ENCODE measurements at regions not wholly inside any gene's neighbourhood (a gene's known extent, or its start where the extent isn't known, plus 50 kb on each side); places are given as distances from the start of the nearest gene placed in this dataset.

DNA sequence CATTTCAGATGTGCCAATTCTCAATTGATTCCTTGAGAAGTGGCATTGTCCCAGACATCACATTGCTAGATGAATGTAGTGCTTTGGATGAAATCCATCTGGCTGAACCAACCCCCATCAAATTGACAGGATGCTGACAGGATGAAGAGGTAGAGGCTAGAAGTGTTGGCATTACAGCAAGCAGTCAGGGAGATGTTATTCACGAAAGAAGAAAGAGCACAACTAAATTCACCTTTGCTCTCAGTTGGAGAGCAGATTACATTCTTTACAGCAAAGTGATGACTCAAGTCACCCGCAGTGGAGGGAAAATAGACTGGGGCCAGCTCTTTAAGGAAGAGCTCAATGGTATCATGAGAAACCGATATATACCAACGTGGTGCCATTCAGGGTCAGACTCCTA lies 259.6 kb downstream of the C4orf33 start:
- Histone ChIP-seq H3K27ac (no peak overlapping the region), H2AFZ (no peak overlapping the region), H3K4me2 (ENCODE audit: low read length) (no peak overlapping the region), H3K9me3 (ENCODE audit: control insufficient read depth, low read length) (no peaks in the 10 kb centered on the region), H3K36me3 (ENCODE audit: control insufficient read depth, insufficient read depth, low read length) (no peaks in the 10 kb centered on the region), H3K79me2 (no peaks in the 10 kb centered on the region), H3K4me3 (ENCODE audit: low read depth, low read length) (no peak overlapping the region), H3K4me1 (no peaks in the 10 kb centered on the region), H3K27me3 (ENCODE audit: control insufficient read depth, insufficient read depth, low read length) (no peaks in the 10 kb centered on the region), H3K9ac (no peak overlapping the region)
- TF ChIP-seq, protein P1, sequence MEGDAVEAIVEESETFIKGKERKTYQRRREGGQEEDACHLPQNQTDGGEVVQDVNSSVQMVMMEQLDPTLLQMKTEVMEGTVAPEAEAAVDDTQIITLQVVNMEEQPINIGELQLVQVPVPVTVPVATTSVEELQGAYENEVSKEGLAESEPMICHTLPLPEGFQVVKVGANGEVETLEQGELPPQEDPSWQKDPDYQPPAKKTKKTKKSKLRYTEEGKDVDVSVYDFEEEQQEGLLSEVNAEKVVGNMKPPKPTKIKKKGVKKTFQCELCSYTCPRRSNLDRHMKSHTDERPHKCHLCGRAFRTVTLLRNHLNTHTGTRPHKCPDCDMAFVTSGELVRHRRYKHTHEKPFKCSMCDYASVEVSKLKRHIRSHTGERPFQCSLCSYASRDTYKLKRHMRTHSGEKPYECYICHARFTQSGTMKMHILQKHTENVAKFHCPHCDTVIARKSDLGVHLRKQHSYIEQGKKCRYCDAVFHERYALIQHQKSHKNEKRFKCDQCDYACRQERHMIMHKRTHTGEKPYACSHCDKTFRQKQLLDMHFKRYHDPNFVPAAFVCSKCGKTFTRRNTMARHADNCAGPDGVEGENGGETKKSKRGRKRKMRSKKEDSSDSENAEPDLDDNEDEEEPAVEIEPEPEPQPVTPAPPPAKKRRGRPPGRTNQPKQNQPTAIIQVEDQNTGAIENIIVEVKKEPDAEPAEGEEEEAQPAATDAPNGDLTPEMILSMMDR (IDR thresholded peaks at IDR 0.05), result no peak

- no peaks in the 10 kb centered on the region for H3K79me2 ChIP-seq
- H3K9ac ChIP-seq, result no peak overlapping the region
- no peak overlapping the region for H3K4me2 ChIP-seq (ENCODE audit: low read length)
- H2AFZ ChIP-seq, result no peak overlapping the region
- no peaks in the 10 kb centered on the region for H3K4me1 ChIP-seq
- H3K36me3 ChIP-seq (ENCODE audit: control insufficient read depth, insufficient read depth, low read length), result no peaks in the 10 kb centered on the region
- no peak overlapping the region for H3K4me3 ChIP-seq (ENCODE audit: low read depth, low read length)
- TF ChIP-seq, protein P1 (IDR thresholded peaks at IDR 0.05), result no peak
- no peak overlapping the region for H3K27ac ChIP-seq
- no peaks in the 10 kb centered on the region for H3K27me3 ChIP-seq (ENCODE audit: control insufficient read depth, insufficient read depth, low read length)
- H3K9me3 ChIP-seq (ENCODE audit: control insufficient read depth, low read length), result no peaks in the 10 kb centered on the region
These were observed 262.6 kb downstream of the C4orf33 start for GRCh38 chr4:129358571-129358970.

DNA sequence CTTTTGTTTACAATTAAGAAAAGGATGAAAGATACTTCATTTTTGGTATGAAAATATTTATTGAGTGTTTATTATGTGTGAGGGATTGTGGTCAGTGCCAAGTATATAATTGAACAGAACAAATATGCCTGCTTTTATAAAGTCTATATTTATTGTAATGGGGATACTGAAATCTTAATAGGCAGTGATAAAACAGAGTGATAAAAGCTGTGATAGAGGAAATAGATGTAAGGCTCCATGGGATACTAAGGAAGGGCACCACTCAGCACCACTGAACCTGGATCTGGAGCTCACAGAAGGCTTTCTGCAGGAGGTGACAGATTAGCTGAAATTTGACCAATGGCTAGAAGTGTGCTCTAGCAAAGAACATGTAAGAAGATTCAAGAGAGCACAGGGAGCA lies 263.5 kb downstream of the C4orf33 start:
- Histone ChIP-seq H3K4me1 (no peaks in the 10 kb centered on the region), H3K79me2 (no peaks in the 10 kb centered on the region), H2AFZ (no peak overlapping the region), H3K9ac (no peak overlapping the region), H3K27me3 (ENCODE audit: control insufficient read depth, insufficient read depth, low read length) (no peaks in the 10 kb centered on the region), H3K4me3 (ENCODE audit: low read depth, low read length) (no peak overlapping the region), H3K36me3 (ENCODE audit: control insufficient read depth, insufficient read depth, low read length) (no peaks in the 10 kb centered on the region), H3K9me3 (ENCODE audit: control insufficient read depth, low read length) (no peaks in the 10 kb centered on the region), H3K27ac (no peak overlapping the region), H3K4me2 (ENCODE audit: low read length) (no peak overlapping the region)
- TF ChIP-seq, protein P1 (IDR thresholded peaks at IDR 0.05), result no peak

DNA sequence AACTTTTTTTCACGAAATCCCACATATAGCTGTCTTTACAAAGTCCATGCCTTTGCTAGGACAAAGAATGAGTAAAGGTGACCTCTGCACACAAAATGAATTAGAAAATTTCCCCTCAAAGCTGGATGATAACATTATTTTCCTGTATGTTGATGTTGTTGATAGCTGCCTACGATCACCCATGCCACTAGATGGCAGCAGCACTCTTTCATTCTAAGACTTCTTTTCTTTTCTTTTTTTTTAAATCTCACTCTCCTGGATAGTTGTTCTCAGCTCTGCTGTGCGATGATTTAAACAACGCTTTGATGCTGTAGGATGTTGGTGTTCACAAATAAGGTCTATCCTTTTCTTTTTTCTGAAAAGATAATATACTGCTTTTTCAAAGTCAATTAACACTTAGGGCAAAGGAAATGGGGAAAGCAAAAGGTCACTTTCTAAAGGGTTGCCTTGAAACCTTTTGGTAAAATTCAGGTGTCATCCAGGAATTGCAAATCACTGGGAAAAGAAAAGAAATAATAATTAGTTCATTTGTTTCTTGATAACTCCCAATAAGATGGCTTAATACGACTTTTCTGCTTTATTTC lies 266.8 kb downstream of the C4orf33 start:
- Histone ChIP-seq H3K9me3 (ENCODE audit: control insufficient read depth, low read length) (no peaks in the 10 kb centered on the region), H3K9ac (no peak overlapping the region), H3K27me3 (ENCODE audit: control insufficient read depth, insufficient read depth, low read length) (no peaks in the 10 kb centered on the region), H3K4me1 (no peaks in the 10 kb centered on the region), H3K4me3 (ENCODE audit: low read depth, low read length) (no peak overlapping the region), H3K4me2 (ENCODE audit: low read length) (no peak overlapping the region), H2AFZ (no peak overlapping the region), H3K36me3 (ENCODE audit: control insufficient read depth, insufficient read depth, low read length) (no peaks in the 10 kb centered on the region), H3K27ac (no peak overlapping the region), H3K79me2 (no peaks in the 10 kb centered on the region)
- TF ChIP-seq, protein P1 (IDR thresholded peaks at IDR 0.05), result peak; percentile 60

DNA sequence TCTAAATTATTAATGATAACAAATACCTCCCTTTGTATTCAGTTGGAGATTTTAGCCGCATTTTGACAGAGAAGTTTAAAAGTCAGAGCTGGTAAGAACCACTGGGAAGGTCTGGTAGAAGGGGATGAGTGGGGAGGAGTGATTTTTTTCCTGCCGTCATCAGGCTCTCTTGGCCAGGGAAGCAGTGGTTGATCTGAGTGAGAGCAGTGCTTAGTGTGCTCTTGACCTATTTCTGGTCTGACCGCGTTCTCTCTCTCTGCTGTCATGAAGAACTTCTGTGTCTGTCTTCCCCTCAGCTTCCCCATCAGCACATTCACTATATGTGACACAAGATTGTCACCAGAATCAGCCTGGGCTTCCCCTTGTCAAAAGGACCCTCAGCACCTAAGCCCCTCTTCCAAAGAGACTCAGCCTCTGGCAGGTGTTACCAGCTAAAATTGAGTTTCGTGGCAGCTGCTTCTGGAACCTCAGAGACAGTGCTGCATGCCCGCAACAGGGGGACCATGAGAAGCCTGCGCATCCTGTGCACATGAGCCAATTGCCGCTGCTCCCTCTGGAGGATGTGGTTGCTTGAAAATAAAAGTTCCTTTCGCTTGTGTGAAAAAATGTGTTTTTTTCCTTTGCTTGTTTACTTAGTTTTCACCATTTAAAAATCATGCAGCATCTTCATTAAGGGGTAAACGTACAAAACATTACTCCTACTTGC lies 268.9 kb downstream of the C4orf33 start:
- no peak overlapping the region for H3K4me2 ChIP-seq (ENCODE audit: low read length)
- no peaks in the 10 kb centered on the region for H3K9me3 ChIP-seq (ENCODE audit: control insufficient read depth, low read length)
- H3K27ac ChIP-seq, result no peak overlapping the region
- no peaks in the 10 kb centered on the region for H3K27me3 ChIP-seq (ENCODE audit: control insufficient read depth, insufficient read depth, low read length)
- H3K79me2 ChIP-seq, result no peaks in the 10 kb centered on the region
- no peak overlapping the region for H2AFZ ChIP-seq
- no peak overlapping the region for H3K9ac ChIP-seq
- no peak overlapping the region for H3K4me3 ChIP-seq (ENCODE audit: low read depth, low read length)
- no peaks in the 10 kb centered on the region for H3K36me3 ChIP-seq (ENCODE audit: control insufficient read depth, insufficient read depth, low read length)
- TF ChIP-seq, protein P1 (IDR thresholded peaks at IDR 0.05), result no peak
- H3K4me1 ChIP-seq, result no peaks in the 10 kb centered on the region
